ENCODE measurements at regions not wholly inside any gene's neighbourhood (a gene's known extent, or its start where the extent isn't known, plus 50 kb on each side); places are given as distances from the start of the nearest gene placed in this dataset.

DNA sequence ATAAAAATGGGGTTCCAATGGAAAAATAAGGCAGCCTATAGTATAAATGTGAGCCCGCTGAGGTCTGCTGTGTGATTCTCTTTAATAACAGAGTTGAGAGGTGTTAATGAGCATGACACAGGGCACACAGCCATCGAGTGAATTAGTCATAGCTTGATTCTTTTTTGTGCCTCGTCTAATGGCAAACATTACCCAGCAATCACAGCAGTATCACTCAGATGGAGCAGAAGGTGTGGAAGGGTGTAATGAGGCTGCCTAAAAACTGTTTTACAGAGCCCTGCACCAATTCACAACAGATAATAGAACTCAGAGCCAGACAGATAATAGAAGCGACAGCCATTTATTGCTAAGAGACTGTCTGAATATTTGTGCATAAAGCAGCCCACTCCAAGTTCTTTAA, 178.6 kb upstream of the TPRG1 start:
- H2BK20ac ChIP-seq (ENCODE audit: low read length): no peak overlapping the region
- no peak overlapping the region for H3K18ac ChIP-seq (ENCODE audit: extremely low read depth, low read length)
- no peak overlapping the region for H3K56ac ChIP-seq (replicated peaks; ENCODE audit: insufficient read length, low read depth, low read length)
- H3K36me3 ChIP-seq (ENCODE audit: control insufficient read depth in 2 of 4, insufficient read depth in 4 of 4, low read length in 3 of 4): no peaks in the 10 kb centered on the region
- H3K4me2 ChIP-seq (ENCODE audit: insufficient read depth in 1 of 2, low read depth in 2 of 2, low read length in 2 of 2): no peak overlapping the region
- ChIA-PET POLR2A (ENCODE audit: partially characterized antibody) (no interaction called here), CTCF (ENCODE audit: partially characterized antibody) (interaction anchor here (1.3 kb wide), 1 partner anchor 39 kb away, joined by 4 read pairs; no protein-coding TSS in a partner anchor)
- no peak overlapping the region for H2BK15ac ChIP-seq (ENCODE audit: low read length)
- no peak overlapping the region for H3K14ac ChIP-seq (ENCODE audit: insufficient read length)
- no peak overlapping the region for H3K23ac ChIP-seq (ENCODE audit: insufficient read length)
- no peaks in the 10 kb centered on the region for H3K27me3 ChIP-seq (replicated peaks in 1 of 4; ENCODE audit: control insufficient read depth in 3 of 4, extremely low read depth in 1 of 4, insufficient read depth in 3 of 4, low read length in 3 of 4)
- no peak overlapping the region for H3K4ac ChIP-seq (replicated peaks; ENCODE audit: insufficient read length, low read depth, low read length)
- H3K4me1 ChIP-seq (replicated peaks in 1 of 4; ENCODE audit: control insufficient read depth in 3 of 4, insufficient read depth in 4 of 4, low read length in 3 of 4): no peaks in the 10 kb centered on the region
- no peak overlapping the region for H4K8ac ChIP-seq (ENCODE audit: extremely low read depth, insufficient read depth, low read length)
- H2BK12ac ChIP-seq (ENCODE audit: low read depth, low read length): no peak overlapping the region
- no peaks in the 10 kb centered on the region; the same call in 1 of the 2 replicates for H3K23me2 ChIP-seq (ENCODE audit: low read depth, low read length)
- no peak overlapping the region for H4K91ac ChIP-seq (replicated peaks; ENCODE audit: insufficient read length, low read length)
- H3K9ac ChIP-seq (replicated peaks in 1 of 4; ENCODE audit: extremely low read depth in 1 of 4, low read depth in 3 of 4, low read length in 3 of 4): no peak overlapping the region
- H2AFZ ChIP-seq (ENCODE audit: low read length): 0 out of 2 replicates have a peak overlapping the region, but pooled peaks have one; percentile 76
- FAIRE-seq (no peak), DNase-seq (ENCODE audit: low read depth in 1 of 2, low spot score in 2 of 2) (no peak)
- H2BK5ac ChIP-seq (ENCODE audit: low read depth, low read length): no peak overlapping the region
- no peaks in the 10 kb centered on the region for H4K20me1 ChIP-seq (replicated peaks in 1 of 2; ENCODE audit: control insufficient read depth in 1 of 2, insufficient read depth in 2 of 2, low read length in 2 of 2)
- no peak overlapping the region for H2AK5ac ChIP-seq (ENCODE audit: low read depth, low read length)
- H3K79me1 ChIP-seq (ENCODE audit: low read depth, low read length): no peaks in the 10 kb centered on the region
- no peak overlapping the region for H3K4me3 ChIP-seq (ENCODE audit: extremely low read depth in 1 of 4, insufficient read depth in 2 of 4, low read depth in 3 of 4, low read length in 4 of 4)
- H3K27ac ChIP-seq (ENCODE audit: low read depth, low read length): no peak overlapping the region
- TF ChIP-seq HDAC2 (IDR thresholded peaks at IDR 0.05; ENCODE audit: borderline replicate concordance in 1 of 2, low read depth in 2 of 2, low read length in 2 of 2) (no peak), SIRT6 (IDR thresholded peaks at IDR 0.05; ENCODE audit: low read length) (no peak), BRCA1 (IDR thresholded peaks at IDR 0.05; ENCODE audit: low read depth, low read length) (no peak), NANOG (IDR thresholded peaks at IDR 0.05; ENCODE audit: insufficient read depth, low read depth, low read length, poor library complexity, severe bottlenecking) (no peak), CBX8 (IDR thresholded peaks at IDR 0.05; ENCODE audit: borderline replicate concordance, low read depth, low read length) (no peak), TAF7 (optimal IDR thresholded peaks at IDR 0.05; ENCODE audit: borderline replicate concordance, low read depth, low read length) (no peak), EGR1 (IDR thresholded peaks at IDR 0.05; ENCODE audit: borderline replicate concordance, low read depth, low read length) (no peak)
- H4K5ac ChIP-seq (ENCODE audit: insufficient read length, low read depth, low read length): no peak overlapping the region
- H3K9me3 ChIP-seq (ENCODE audit: insufficient read depth in 2 of 2, low read depth in 1 of 2, low read length in 1 of 2): no peaks in the 10 kb centered on the region
- no peaks in the 10 kb centered on the region for H3K79me2 ChIP-seq (ENCODE audit: control insufficient read depth in 1 of 2, insufficient read depth in 2 of 2, low read length in 2 of 2)
- H2BK120ac ChIP-seq (replicated peaks; ENCODE audit: low read depth, low read length): no peak overlapping the region
- 86% methylated on average over 4 of the region's 4 CpGs; no CpG with 5 or more reads in 1 of the 2 experiments for WGBS, 2 experiments (ENCODE audit: extremely low coverage in 1 of 2, insufficient coverage in 1 of 2, insufficient read length in 1 of 2, insufficient replicate concordance in 2 of 2, low coverage in 1 of 2, low lambda C conversion rate in 2 of 2, missing lambda C conversion rate in 1 of 2)
